Thyroid gland (tissue), 4 donors: ENCODE measurements at regions not wholly inside any gene's neighbourhood (a gene's known extent, or its start where the extent isn't known, plus 50 kb on each side); places are given as distances from the start of the nearest gene placed in this dataset.

Experiments used
- DNase-seq, 2 donors: peaks; one replicate each; pipeline ENCODE4 v3.0.0-alpha.2; 2019
- H3K27ac ChIP-seq, 3 donors: fragments of 200-600 bp; sonication (generic); 1 replicate in 2 of 3; 2 replicates in 1 of 3; pipeline ENCODE4 v1.5.1; 2016 to 2019; ENCODE audit warnings: mild to moderate bottlenecking in 1 of 3, moderate library complexity in 1 of 3
- H3K27me3 ChIP-seq: fragments of 200-600 bp; sonication (generic); one replicate; pipeline ENCODE4 v1.5.1; 2019
- H3K36me3 ChIP-seq, 2 donors: fragments of 200-600 bp; sonication (generic); one replicate each; pipeline ENCODE4 v1.5.1; 2016 to 2019
- H3K4me1 ChIP-seq, 2 donors: fragments of 200-600 bp; sonication (generic); one replicate each; pipeline ENCODE4 v1.5.1; 2017 to 2019
- H3K4me3 ChIP-seq, 3 donors: fragments of 200-600 bp; sonication (generic); replicated peaks in 1 of 3; 1 replicate in 2 of 3; 2 replicates in 1 of 3; pipeline ENCODE4 v1.5.1; 2016; ENCODE audit warnings: mild to moderate bottlenecking in 1 of 3
- H3K9me3 ChIP-seq: fragments of 200-600 bp; sonication (generic); one replicate; pipeline ENCODE4 v1.5.1; 2017
- POLR2A ChIP-seq, 2 donors: fragments of 450-650 bp; IDR thresholded peaks; one replicate each; pipeline ENCODE4 v1.6.1; 2017; ENCODE audit warnings: antibody characterized with exemption in 2 of 2, mild to moderate bottlenecking in 2 of 2, moderate library complexity in 1 of 2
- WGBS, 2 donors: methylation state at CpG; one replicate each; pipeline ENCODE4 v1.1.5; 2017; 5-methylcytosine and 5-hydroxymethylcytosine counted together
- intact Hi-C: fragments of 100-400 bp; cut with DNase I; formaldehyde crosslinking; loops from one replicate; pipeline ENCODE4 v1.15.1; 2023
- TF ChIP-seq, protein P1 (sequence below), 6 experiments: fragments of 200-600 bp in 3 of 6; fragments of 450-650 bp in 3 of 6; sonication (generic) in 3 of 6; IDR thresholded peaks; one replicate each; pipeline ENCODE4 v1.5.1; 2016 to 2019; ENCODE audit warnings: antibody characterized with exemption in 6 of 6, mild to moderate bottlenecking in 2 of 6, inconsistent platforms in 1 of 6, moderate library complexity in 1 of 6

DNA sequence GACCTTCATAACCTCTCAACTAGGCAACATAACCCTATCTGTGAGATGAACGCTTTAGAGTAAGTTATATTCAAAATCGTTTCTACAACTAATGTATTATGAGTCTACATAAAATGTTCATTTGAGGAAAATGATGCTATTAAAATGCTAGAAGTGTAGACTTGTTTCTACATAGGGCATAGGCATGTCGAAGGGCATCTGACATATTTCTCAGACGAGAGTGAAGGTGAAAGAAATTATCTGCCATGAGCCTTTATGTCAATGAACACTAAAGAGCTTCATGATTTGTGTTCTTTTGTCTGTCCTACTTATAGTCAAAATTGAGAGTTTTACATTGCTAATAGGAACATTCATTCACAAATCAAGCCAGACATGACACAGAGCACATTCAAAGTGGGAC, 811.8 kb downstream of the RAB28 start:
- DNase-seq: no peak
- Histone ChIP-seq H3K27ac (no peak overlapping the region), H3K9me3 (no peaks in the 10 kb centered on the region), H3K36me3 (no peaks in the 10 kb centered on the region), H3K27me3 (no peaks in the 10 kb centered on the region), H3K4me3 (no peak overlapping the region), H3K4me1 (no peaks in the 10 kb centered on the region)
- intact Hi-C loops: no loop called here
- no peak for TF ChIP-seq POLR2A (IDR thresholded peaks at IDR 0.05)
- TF ChIP-seq, protein P1, sequence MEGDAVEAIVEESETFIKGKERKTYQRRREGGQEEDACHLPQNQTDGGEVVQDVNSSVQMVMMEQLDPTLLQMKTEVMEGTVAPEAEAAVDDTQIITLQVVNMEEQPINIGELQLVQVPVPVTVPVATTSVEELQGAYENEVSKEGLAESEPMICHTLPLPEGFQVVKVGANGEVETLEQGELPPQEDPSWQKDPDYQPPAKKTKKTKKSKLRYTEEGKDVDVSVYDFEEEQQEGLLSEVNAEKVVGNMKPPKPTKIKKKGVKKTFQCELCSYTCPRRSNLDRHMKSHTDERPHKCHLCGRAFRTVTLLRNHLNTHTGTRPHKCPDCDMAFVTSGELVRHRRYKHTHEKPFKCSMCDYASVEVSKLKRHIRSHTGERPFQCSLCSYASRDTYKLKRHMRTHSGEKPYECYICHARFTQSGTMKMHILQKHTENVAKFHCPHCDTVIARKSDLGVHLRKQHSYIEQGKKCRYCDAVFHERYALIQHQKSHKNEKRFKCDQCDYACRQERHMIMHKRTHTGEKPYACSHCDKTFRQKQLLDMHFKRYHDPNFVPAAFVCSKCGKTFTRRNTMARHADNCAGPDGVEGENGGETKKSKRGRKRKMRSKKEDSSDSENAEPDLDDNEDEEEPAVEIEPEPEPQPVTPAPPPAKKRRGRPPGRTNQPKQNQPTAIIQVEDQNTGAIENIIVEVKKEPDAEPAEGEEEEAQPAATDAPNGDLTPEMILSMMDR (IDR thresholded peaks at IDR 0.05): no peak
- 82% methylated on average over 4 of the region's 4 CpGs for WGBS, 2 donors

DNA sequence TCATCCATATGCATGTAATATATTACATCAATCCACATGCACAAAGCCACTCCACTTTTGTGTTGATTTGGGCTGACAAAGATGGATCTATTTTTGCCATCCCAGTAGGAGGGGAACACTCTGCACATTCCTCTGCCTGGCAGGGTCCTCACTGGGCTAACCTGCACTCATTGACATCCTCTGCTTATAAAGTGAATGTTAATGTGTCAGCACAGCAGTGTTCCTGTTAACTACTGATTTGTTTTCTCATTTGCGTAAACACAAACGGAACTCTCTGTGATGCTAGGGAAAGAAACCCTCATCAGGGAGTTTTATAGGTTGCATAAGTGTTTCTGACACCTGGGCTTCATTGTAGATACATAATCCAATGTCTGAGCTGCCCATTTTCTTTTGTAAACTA, 826.0 kb downstream of the RAB28 start:
- Histone ChIP-seq H3K4me3 (no peak overlapping the region), H3K36me3 (no peaks in the 10 kb centered on the region), H3K4me1 (no peaks in the 10 kb centered on the region), H3K27ac (no peak overlapping the region), H3K27me3 (no peaks in the 10 kb centered on the region), H3K9me3 (no peaks in the 10 kb centered on the region)
- TF ChIP-seq POLR2A (IDR thresholded peaks at IDR 0.05): no peak
- TF ChIP-seq, protein P1 (IDR thresholded peaks at IDR 0.05): no peak
- no peak for DNase-seq
- intact Hi-C loops: no loop called here
- 60 to 72% methylated on average over 2 of the region's 2 CpGs for whole genome bisulfite sequencing, 2 donors

DNA sequence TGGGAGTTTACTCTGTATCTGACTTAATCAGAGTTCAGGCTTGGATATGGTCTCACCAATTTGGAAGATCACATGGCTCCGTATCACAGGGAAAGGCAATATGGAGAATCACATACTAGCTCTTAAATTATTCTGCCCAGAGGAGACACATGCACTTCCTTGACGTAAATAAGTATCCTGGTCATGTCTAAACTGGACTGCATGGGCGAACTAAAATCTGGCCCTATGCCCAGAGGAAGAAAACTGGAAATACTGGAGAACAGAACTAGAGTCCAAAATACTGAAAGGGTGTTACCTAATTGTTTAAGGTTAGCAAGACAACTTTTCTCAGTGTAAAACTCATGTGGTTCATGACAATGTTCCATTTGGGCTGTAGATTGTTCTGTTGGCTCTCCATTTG, 832.3 kb downstream of the RAB28 start:
- DNase-seq: no peak
- Histone ChIP-seq H3K36me3 (no peaks in the 10 kb centered on the region), H3K27ac (no peak overlapping the region), H3K4me1 (no peaks in the 10 kb centered on the region), H3K27me3 (no peaks in the 10 kb centered on the region), H3K9me3 (no peaks in the 10 kb centered on the region), H3K4me3 (no peak overlapping the region)
- intact Hi-C loops: no loop called here
- WGBS, 2 donors: 70 to 72% methylated on average over 3 of the region's 3 CpGs
- TF ChIP-seq, protein P1 (IDR thresholded peaks at IDR 0.05): no peak
- TF ChIP-seq POLR2A (IDR thresholded peaks at IDR 0.05): no peak

DNA sequence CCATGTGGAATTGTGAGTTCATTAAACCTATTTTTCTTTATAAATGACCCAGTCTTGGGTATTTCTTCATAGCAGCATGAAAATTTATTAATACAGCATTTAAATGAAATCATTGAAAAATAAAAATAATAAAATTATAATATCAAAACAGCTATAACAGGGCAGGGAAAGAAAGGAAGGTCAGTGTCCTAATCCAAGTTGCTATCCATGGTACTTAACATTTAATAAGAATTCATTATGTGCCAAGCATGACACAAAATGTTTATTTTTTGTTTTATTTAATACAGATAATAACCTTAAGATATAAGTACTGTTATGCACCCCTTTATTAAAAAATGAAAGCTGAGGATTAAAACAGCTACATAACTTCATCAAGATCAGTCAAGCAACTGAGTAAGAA, 838.4 kb downstream of the RAB28 start:
- DNase-seq: no peak
- Histone ChIP-seq H3K4me3 (no peak overlapping the region), H3K9me3 (no peaks in the 10 kb centered on the region), H3K27ac (no peak overlapping the region), H3K36me3 (no peaks in the 10 kb centered on the region), H3K4me1 (no peaks in the 10 kb centered on the region), H3K27me3 (no peaks in the 10 kb centered on the region)
- intact Hi-C loops: no loop called here
- TF ChIP-seq POLR2A (IDR thresholded peaks at IDR 0.05): no peak
- TF ChIP-seq, protein P1 (IDR thresholded peaks at IDR 0.05): no peak

DNA sequence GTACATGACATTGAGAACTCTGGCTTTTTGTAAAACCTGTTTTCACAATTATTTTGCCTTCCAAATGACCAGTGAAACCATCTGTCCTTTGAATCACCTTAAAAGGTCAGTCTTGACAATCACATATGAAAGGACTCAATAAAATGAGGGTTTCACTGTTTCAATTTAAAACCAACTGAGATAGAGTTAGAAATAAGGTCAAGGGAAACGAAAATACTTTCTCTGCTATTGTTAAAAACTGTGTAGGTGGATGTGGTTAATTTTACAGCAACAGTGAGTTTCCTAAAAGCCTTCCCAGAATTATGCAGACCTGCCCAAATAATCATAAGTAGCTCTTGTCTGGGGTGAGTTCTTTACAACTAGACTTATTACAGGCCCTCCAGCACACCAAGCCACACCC, 839.9 kb downstream of the RAB28 start:
- H3K4me3 ChIP-seq: no peak overlapping the region
- TF ChIP-seq, protein P1 (IDR thresholded peaks at IDR 0.05): no peak
- TF ChIP-seq POLR2A (IDR thresholded peaks at IDR 0.05): no peak
- no peaks in the 10 kb centered on the region for H3K36me3 ChIP-seq
- H3K4me1 ChIP-seq: no peaks in the 10 kb centered on the region
- 60 to 70% methylated on average over 1 of the region's 1 CpG for WGBS, 2 donors
- no peaks in the 10 kb centered on the region for H3K9me3 ChIP-seq
- intact Hi-C loops: no loop called here
- DNase-seq: no peak
- no peaks in the 10 kb centered on the region for H3K27me3 ChIP-seq
- H3K27ac ChIP-seq: no peak overlapping the region
